CD4-positive, alpha-beta T cell treated with Interleukin-6 for 4 hours (primary cell): ENCODE measurements at regions not wholly inside any gene's neighbourhood (a gene's known extent, or its start where the extent isn't known, plus 50 kb on each side); places are given as distances from the start of the nearest gene placed in this dataset.

ENCODE experiments used
- DNase-seq: peaks from one replicate; pipeline ENCODE4 v3.0.0-alpha.2; 2020; ENCODE audit warnings: mixed read lengths

DNA sequence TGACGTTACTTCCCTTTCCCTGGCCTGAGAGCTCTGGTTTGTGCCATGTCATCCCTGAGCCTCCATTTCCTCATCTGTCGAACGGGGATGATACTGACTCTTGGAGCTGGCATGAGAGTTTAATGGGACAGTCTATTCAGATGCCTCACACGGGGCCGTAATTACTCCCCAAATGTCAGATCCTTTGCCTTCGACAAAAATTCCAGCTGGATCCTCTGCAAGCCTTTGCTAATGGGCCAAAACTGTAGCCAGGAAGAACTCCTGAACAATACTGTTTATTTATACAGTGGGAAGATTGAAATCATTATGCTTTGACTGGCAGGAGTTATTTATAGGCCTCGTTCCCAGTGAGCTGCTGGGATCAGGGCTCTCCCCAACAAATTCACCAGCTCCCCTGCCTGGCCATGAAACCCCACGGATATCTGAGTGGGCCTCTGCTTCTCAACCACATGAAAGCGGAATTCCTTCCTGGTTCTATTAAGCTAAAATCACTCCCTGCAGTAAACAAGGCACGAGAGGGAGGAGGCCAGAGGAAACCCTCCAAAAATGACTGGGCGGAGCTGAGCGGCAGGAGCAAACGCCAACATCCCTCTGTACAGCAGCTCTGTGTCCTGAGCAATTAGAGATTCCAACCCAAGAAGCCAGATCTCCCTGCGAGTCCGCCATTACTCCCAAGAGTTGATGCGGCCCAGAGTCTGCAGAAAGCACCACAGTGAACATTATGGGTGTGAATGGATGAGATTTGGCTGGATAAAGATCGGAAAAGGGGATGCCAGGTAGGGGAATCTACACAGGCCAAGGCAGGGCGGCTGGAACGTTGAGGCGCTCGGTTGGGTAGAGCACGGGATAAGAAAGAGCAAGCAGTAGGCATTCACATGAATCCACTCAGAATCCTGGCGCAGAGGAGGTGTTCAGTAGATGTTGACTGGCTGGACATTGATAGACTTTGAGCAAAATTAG lies 326.1 kb downstream of the BCL11B start:
- DNase-seq: no peak

DNA sequence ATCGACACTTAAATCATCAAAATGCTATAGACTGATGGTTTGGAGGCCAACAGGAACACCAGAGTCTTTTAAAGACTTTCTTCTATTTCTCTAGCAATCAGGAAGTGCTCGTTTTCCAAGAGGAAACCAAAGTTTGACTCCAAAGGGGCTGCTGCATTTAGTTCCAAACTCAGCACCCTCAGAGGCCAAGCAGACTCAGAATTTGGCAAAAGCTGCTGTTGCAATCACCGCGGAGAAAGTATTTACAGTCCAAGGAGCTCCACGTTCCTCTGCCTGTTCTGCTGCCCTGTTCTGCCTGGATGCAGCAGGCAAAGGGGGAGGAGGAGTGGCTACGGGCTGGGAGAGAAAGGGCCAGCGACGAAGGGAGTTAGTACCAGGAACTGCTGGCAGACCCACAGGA lies 325.1 kb downstream of the BCL11B start:
- DNase-seq: no peak

DNA sequence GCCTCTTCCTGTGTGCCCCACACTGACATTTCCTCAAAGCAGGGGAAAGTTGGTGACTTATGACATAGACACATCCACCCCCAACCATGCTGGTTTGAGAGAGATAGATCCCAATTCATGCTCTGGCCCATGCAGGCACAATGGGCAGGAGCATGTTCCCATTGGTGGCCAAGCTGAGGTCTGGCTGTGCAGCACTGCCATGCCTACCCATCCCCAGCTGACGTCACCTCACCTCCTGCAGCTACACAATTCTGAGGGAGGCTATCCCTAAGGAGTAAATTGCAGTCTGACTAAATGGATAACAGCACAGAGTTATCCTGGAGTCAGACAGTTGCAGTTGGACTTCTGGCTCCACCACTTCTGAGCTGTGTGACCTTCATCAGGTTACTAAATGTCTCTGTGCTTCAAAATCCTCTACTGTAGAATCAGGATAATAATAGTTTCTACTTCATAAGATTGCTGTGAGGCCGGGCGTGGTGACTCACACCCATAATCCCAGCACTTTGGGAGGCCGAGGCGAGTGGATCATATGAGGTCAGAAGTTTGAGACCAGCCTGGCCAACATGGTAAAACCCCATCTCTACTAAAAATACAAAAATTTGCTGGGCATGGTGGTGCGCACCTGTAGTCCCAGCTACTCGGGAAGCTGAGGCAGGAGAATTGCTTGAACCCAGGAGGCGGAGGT lies 323.9 kb downstream of the BCL11B start:
- no peak for DNase-seq

GRCh38 chr14:98949051-98949450 lies 322.9 kb downstream of the BCL11B start:
- no peak for DNase-seq

GRCh38 chr14:98949481-98950135 lies 322.4 kb downstream of the BCL11B start:
- no peak for DNase-seq

DNA sequence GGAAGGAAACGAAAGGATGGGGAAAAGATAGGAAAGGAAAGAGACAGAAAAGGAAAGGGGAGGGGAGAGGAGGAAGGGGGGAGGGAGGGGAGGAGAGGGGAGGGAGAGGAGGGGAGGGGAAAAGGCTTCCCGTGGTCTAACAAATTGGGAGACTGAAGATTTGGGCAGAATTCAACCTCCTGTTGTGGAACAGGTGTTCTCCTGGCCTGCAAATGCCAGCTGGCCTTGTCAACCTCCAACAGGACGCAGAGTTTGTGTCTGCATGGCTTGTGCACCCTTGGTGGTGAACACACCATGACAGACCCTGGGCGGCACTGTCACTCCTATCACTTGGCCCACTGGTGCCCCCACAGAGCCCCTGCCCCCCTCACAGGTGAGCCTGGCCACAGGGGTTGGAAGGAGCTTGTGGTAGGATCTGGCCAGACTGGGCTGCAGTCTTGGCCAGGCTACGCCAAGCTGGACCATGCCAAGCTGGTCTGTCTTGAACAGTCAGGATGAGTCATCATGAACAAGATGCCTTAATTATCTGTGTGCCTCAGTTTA lies 321.6 kb downstream of the BCL11B start:
- no peak for DNase-seq

- DNase-seq: no peak
Observed at GRCh38 chr14:98951031-98951430, 321.0 kb downstream of the BCL11B start.

DNA sequence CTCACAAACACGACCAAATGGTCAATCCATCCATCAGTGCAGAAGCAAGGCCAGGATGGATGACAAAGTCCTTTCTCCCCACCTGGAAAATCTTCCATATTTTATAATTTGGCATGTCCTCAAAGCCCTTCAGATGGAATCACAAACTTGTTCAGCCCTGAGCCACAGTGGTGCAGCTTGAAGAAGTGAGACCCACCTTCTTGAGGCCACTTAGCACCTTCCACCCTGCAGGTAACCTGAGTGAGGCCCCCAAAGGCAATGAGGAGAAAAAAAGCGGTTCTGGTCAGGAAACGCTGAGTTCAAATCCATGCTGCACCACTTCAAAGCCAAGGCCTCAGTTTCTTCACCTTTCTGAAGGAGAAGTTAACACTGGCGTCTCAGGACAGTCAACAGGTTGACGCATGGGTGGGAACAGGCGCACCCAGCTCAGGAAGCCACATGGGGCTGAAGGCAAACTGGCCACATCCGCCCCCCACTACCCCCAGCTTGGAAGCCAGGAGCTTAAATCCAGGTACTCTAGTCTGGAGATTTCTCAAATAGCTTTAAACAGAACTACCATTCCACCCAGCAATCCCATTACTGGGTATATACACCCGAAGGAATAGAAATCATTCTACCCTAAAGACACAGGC lies 320.4 kb downstream of the BCL11B start:
- DNase-seq: no peak

- DNase-seq: no peak
Observed at GRCh38 chr14:98952593-98953350, 319.2 kb downstream of the BCL11B start.

GRCh38 chr14:98953551-98954348 lies 318.2 kb downstream of the BCL11B start:
- no peak for DNase-seq

GRCh38 chr14:98954349-98955000 lies 317.5 kb downstream of the BCL11B start:
- DNase-seq: no peak

- DNase-seq: no peak
Observed at GRCh38 chr14:98955036-98955740, 316.8 kb downstream of the BCL11B start.

GRCh38 chr14:98955741-98956070 lies 316.3 kb downstream of the BCL11B start:
- DNase-seq: no peak

DNA sequence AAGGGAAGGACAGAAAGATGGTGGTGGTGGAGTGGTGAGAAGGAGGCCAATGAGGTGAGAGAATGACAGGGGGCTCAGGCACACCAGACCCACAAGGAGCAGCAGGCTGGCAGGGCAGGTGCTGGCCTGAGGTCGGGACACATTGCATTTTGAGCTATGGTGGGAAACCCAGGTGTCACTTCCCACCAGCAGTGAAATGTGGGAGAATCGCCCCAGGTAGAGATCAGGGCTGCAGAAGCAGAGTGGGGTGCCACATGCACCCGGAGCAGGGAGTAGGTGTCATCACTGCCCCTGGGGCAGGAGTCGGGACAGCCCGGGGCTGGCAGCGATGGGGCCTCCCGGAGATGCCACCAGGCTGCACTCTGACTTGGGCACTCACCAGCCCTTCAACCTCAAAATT lies 315.8 kb downstream of the BCL11B start:
- no peak for DNase-seq

- no peak for DNase-seq
Observed at GRCh38 chr14:98956661-98957060, 315.3 kb downstream of the BCL11B start.

GRCh38 chr14:98957211-98958047 lies 314.6 kb downstream of the BCL11B start:
- no peak for DNase-seq

- no peak for DNase-seq
Observed at GRCh38 chr14:98958048-98958631, 313.9 kb downstream of the BCL11B start.

- DNase-seq: no peak
Observed at GRCh38 chr14:98958632-98959031, 313.4 kb downstream of the BCL11B start.

DNA sequence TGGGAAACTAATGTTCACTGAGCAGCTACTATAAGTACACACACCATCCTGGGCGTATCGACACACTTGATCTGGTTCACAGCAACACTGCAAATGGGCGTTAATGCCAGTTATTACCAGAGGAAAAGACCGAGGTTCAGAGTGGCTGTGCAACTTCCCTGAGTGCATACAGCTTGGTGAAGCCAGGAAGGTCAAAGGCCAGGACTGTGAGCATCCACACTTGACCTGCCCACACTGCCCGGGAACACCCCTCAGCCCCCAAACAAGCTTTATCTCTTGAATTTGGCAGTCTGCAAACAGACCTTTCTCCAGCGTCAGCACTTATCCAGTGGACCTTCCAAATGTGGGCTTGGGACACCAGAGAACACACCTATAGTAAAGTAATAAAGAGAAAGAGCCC lies 312.6 kb downstream of the BCL11B start:
- DNase-seq: no peak
